ENCODE measurements at regions not wholly inside any gene's neighbourhood (a gene's known extent, or its start where the extent isn't known, plus 50 kb on each side); places are given as distances from the start of the nearest gene placed in this dataset.

DNA sequence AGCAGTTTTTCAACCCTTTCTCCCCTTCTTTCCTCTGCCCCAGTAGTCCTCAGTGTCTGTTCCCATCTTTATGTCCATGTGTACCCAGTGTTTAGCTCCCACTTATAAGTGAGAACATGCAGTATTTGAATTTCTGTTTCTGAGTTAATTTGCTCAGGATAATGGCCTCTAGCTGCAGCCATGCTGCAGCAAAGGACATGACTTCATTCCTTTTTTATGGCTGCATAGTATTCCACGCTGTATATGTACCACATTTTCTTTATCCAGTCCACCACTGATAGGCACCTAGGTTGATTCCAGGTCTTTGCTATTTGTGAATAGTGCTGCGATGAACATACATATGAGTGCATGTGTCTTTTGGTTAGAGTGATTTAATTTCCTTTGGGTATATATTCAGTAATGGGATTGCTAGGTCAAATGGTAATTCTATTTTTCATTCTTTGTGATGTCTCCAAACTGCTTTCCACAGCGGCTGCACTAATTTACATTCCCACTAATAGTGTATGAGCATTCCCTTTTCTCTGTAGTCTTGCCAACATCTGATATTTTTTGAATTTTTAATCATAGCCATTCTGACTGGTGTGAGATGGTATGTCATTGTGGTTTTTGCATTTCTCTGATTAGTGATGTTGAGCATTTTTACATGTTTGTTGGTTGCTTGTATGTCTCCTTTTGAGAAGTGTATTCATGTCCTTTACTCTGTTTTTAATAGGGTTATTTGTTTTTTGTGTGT, 54.6 kb upstream of the ANK2 start:
- DNase-seq (no peak), ATAC-seq (ENCODE audit: low read depth) (no peak)
- no peaks in the 10 kb centered on the region for H3K27me3 Mint-ChIP-seq
- TF ChIP-seq, protein P1, sequence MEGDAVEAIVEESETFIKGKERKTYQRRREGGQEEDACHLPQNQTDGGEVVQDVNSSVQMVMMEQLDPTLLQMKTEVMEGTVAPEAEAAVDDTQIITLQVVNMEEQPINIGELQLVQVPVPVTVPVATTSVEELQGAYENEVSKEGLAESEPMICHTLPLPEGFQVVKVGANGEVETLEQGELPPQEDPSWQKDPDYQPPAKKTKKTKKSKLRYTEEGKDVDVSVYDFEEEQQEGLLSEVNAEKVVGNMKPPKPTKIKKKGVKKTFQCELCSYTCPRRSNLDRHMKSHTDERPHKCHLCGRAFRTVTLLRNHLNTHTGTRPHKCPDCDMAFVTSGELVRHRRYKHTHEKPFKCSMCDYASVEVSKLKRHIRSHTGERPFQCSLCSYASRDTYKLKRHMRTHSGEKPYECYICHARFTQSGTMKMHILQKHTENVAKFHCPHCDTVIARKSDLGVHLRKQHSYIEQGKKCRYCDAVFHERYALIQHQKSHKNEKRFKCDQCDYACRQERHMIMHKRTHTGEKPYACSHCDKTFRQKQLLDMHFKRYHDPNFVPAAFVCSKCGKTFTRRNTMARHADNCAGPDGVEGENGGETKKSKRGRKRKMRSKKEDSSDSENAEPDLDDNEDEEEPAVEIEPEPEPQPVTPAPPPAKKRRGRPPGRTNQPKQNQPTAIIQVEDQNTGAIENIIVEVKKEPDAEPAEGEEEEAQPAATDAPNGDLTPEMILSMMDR (IDR thresholded peaks at IDR 0.05) = no peak
- intact Hi-C loops (cut with micrococcal nuclease) = no loop called here
- CTCF ChIA-PET = no interaction called here
- no peaks in the 10 kb centered on the region for H3K36me3 Mint-ChIP-seq (ENCODE audit: low read depth)
- no peak overlapping the region for H3K27ac Mint-ChIP-seq
- no peak overlapping the region for H3K4me3 Mint-ChIP-seq
- H3K9me3 Mint-ChIP-seq = no peaks in the 10 kb centered on the region
- H3K4me1 Mint-ChIP-seq = no peaks in the 10 kb centered on the region
- POLR2A ChIA-PET = no interaction called here
